Astrocyte (in vitro differentiated cells and primary cell): ENCODE measurements at regions not wholly inside any gene's neighbourhood (a gene's known extent, or its start where the extent isn't known, plus 50 kb on each side); places are given as distances from the start of the nearest gene placed in this dataset.

Source experiments
- EZH2 ChIP-seq: IDR thresholded peaks from 2 replicates; pipeline ENCODE4 v1.6.1; 2012; ENCODE audit warnings: mild to moderate bottlenecking, low read length, inconsistent platforms; ENCODE audit not compliant: insufficient read depth
- TF ChIP-seq, protein P1 (sequence below): IDR thresholded peaks from 2 replicates; pipeline ENCODE4 v1.5.1; 2011; ENCODE audit warnings: low read depth, mild to moderate bottlenecking, inconsistent platforms, low read length, moderate library complexity; ENCODE audit not compliant: insufficient read depth

DNA sequence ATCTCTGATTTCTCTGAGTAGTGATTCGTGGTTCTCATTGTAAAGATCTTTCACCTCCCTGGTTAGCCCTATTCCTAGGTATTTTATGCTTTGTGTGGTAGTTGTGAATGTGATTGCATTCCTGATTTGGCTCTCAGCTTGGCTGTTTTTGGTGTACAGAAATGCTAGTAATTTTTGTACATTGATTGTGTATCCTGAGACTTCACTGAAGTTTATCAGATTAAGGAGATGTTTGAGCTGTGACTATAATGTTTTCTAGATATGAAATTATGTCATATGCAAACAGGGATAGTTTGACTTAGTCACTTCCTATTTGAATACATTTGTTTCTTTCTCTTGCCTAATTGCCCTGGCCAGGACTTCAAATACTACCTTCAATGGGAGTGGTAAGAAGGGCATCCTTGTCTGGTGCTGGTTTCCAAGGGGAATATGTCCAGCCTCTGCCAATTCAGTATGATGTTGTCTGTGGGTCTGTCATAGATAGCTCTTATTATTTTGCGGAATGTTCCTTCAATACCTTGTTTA is 251.9 kb upstream of the ZNF804A start:
- TF ChIP-seq, protein P1, sequence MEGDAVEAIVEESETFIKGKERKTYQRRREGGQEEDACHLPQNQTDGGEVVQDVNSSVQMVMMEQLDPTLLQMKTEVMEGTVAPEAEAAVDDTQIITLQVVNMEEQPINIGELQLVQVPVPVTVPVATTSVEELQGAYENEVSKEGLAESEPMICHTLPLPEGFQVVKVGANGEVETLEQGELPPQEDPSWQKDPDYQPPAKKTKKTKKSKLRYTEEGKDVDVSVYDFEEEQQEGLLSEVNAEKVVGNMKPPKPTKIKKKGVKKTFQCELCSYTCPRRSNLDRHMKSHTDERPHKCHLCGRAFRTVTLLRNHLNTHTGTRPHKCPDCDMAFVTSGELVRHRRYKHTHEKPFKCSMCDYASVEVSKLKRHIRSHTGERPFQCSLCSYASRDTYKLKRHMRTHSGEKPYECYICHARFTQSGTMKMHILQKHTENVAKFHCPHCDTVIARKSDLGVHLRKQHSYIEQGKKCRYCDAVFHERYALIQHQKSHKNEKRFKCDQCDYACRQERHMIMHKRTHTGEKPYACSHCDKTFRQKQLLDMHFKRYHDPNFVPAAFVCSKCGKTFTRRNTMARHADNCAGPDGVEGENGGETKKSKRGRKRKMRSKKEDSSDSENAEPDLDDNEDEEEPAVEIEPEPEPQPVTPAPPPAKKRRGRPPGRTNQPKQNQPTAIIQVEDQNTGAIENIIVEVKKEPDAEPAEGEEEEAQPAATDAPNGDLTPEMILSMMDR = no peak
- no peak for TF ChIP-seq EZH2
